HG02610 (cell line): ENCODE measurements at regions not wholly inside any gene's neighbourhood (a gene's known extent, or its start where the extent isn't known, plus 50 kb on each side); places are given as distances from the start of the nearest gene placed in this dataset.

Source experiments
- ATAC-seq: cut with Tn5 transposase; IDR thresholded peaks from one replicate; pipeline ENCODE4 v1.9.1; 2021; ENCODE audit warnings: mild to moderate bottlenecking, moderate library complexity; ENCODE audit not compliant: unreplicated experiment

GRCh38 chr2:76464310-76464709 is 753.6 kb upstream of the GCFC2 start:
- ATAC-seq, result no peak

DNA sequence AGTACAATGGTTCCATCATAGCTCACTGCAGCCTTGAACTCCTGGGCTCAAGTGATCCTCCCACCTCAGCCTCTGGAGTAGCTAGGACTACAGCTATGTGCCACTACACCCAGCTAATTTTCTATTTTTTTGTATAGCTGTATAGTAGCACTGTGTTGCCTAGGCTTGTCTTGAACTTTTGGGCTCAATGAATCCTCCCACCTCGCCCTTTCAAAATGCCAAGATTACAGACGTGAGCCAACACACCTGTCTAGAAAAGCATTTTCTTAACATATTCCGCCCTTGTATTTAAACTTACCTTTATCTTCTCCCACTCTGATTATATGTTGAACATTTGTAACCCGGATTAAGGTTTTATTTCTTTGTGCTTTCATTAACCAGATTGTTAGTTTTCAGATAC is 750.7 kb upstream of the GCFC2 start:
- no peak for ATAC-seq

DNA sequence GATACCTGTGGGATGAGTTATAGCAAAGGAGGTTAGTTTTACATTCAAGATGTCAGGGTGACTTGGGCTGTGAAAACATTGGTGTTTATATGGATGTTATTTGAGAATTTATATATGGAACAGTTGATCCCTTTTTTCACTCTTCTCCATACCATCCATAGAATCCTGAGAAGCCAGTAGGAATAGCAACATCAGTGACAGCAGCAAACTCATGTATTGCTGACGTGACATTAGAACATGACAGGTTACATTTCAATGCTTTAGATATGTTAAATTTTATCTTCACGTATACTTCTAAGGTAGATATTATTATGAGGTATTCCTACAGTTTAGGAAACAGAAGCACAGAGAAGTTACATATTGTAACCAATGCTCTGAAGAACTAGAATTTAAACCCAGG is 745.2 kb upstream of the GCFC2 start:
- no peak for ATAC-seq

- peak; percentile 84 for ATAC-seq
Measured at GRCh38 chr2:76450024-76450475, 739.3 kb upstream of the GCFC2 start.

DNA sequence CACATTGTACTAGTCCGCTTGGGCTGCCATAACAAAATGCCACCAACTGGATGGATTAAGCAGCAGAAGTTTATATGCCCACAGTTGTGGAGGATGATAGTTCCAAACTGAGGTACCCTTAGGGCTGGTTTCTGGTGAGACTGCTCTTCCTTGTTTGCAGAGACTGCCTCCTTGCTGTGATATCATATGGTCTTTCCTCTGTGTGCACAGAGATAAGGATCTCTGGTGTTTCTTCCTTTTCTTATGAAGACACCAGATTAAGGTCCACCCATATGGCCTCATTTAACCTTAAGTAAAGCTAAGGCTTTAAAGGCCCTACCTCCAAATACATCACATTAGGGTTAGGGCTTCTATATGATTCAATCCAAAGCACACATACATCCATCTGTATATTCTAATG is 738.2 kb upstream of the GCFC2 start:
- no peak for ATAC-seq

DNA sequence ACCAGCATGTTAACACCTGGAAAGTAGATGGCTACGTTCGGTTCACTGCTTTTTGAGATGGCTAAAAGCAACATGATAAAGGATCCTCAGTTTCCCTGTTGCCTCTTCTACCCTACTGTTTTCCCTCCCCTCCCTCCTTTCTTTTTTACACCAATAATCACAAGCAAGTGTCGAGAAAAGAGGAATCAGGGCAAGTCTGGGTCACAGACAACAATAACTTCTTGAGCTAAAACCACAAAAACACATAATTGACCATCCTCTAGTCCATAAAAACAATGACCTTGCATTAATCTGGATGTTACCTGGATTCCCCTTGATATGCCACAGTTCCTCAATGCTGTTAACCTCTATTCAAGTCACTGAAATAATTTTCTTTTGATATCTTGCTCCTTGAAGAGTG is 736.6 kb upstream of the GCFC2 start:
- ATAC-seq, result no peak

DNA sequence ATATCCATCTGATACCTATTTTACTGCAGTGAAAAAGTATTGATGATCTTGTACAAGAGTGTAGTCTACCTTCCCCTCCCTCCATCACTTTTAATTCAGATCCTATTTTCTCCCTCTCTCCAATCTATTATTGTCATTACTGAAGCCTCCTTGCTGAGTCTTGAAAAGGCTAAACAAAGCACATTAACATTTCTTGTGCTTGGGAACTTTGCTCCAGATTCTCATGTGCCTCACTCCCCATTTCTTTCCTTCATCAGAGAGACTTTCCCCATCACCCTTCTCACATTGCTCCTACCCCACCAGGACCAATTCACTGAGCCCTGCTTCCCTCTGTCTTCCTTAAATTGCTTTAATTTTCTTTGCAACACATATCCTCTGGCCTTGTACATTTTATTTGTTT is 736.2 kb upstream of the GCFC2 start:
- no peak for ATAC-seq

DNA sequence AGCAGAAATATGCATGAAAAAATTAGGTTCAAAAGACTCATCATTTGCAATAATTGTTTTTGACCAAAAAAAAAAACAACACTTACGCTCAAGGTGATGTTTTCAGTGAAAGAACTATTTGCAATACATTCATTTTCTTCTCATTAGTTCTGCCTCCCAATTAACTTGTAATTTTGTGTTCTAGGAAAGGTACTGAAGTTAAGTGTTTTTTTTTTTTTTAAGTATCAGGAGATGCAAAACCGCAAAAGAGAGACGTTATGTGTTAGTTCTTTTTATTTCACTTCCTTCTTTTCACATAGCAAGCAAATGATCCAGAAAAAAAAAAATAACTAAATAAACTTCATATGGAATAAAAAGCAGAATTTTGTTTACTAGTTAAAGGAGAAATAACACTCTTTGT is 735.2 kb upstream of the GCFC2 start:
- ATAC-seq, result no peak

DNA sequence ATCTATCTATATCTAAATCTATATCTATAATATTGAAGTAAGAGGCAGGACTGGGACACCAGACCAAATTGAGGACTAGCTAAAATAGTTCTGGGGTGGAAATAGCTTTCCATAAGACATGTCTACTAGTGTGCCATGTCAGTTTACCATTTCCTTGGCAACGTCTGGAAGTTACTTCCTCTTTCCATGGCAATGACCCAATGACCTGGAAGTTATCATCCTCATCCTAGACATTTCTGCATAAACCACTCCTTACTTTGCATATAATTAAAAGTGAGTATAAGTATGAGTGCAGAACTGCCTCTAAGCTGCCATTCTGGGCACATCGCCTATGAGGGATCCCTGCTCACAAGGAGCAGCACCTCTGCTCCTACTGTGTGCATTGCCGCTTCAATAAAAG is 734.0 kb upstream of the GCFC2 start:
- ATAC-seq, result no peak

DNA sequence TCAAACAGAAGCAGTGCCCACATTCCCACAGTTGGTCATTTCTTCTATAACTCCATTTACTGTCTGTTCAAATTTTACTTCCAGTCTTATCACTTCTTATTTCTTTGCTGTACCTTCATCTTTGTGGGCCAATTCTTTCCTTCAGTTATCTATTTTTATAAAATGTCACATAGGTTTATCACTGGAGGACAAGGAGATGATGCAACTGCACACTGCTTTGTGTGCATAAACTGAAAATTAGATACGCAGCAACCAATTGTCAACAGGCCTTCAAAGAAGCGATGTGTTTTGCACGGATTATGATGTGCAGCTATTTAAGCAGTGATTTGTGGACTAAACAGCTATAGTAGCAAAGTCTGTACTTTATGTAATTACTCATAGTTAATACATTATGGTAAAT is 726.8 kb upstream of the GCFC2 start:
- no peak for ATAC-seq

DNA sequence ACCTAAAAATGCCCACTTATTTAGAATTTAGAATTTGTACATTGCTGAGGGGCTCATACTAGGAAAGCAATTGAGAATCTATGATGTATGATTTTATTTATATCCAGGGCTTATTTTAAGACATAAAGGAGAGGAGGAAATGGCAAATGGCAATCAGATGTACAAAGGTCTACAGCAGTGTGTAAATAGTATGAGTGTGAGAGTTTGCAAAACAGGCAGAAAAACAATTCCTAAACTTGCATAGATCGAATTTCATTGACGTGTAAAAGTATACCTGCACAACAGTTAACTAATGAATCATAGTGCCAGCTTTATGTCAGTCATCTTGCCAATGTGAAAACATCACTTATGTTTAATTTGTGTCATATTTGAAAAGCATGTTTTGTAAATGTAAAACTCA is 718.7 kb upstream of the GCFC2 start:
- ATAC-seq, result no peak

- ATAC-seq, result no peak
Measured at GRCh38 chr2:76427452-76427851, 716.7 kb upstream of the GCFC2 start.

DNA sequence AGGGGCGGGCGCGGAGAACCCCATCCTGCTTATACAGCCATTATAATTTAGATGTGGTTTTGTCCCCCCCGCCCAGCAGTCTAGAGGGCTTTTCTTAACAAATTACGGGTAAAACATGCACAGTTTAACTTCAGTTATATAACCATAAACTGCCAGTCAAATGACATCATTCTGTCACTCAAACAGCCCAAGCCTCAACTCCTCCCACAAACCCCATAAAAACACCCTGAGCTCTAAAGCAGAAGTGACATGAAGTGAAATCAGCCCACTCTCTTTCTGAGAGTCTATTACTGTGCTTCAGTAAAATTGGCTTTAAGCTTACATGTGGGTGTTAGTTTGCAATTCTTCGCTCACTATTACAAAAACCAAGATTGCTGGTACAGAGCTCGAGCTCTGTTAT is 705.1 kb upstream of the GCFC2 start:
- ATAC-seq, result peak; percentile 94

- ATAC-seq, result no peak
Measured at GRCh38 chr2:76413436-76413835, 702.7 kb upstream of the GCFC2 start.

- ATAC-seq, result no peak
Measured at GRCh38 chr2:76406134-76406855, 695.6 kb upstream of the GCFC2 start.

- ATAC-seq, result no peak
Measured at GRCh38 chr2:76393356-76393755, 682.6 kb upstream of the GCFC2 start.

- no peak for ATAC-seq
Measured at GRCh38 chr2:76391678-76392077, 681.0 kb upstream of the GCFC2 start.

- ATAC-seq, result no peak
Measured at GRCh38 chr2:76387294-76387693, 676.6 kb upstream of the GCFC2 start.

- ATAC-seq, result no peak
Measured at GRCh38 chr2:76385943-76386342, 675.2 kb upstream of the GCFC2 start.

DNA sequence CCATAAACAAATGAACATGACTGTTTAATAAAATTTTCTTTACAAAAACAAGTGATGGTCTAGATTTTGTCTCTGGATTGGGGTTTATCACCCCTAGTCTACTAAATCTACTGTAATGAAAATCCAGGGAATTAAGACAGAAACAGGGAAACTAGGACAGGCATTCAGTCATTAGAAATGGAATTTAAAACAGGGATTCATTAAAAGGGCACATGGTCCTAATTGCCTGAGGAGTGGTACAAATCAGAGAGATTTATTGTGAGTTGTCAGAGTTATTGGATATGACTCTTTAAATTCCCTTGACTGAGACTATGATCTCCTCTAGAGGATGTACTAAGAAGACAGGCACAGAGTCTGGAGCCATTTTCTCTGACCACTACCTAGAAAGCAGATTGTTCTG is 670.9 kb upstream of the GCFC2 start:
- no peak for ATAC-seq

DNA sequence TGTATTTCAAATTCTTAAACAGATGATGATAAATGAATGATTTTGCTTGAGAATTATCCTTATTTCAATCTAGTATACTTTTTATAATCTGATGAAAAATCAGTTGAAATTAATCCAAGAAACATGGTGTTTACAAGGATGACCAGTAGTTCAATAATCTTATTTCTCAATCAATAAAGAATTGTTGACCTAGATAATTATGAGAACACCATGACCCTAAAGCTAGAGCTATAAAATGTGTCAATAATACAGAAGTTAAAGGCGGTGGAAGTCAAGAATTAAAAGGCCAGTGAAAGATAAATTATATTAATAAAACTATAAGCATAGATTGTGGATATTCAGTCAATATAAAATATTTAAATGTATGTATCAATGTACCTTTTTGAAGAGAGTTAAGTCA is 667.4 kb upstream of the GCFC2 start:
- no peak for ATAC-seq

DNA sequence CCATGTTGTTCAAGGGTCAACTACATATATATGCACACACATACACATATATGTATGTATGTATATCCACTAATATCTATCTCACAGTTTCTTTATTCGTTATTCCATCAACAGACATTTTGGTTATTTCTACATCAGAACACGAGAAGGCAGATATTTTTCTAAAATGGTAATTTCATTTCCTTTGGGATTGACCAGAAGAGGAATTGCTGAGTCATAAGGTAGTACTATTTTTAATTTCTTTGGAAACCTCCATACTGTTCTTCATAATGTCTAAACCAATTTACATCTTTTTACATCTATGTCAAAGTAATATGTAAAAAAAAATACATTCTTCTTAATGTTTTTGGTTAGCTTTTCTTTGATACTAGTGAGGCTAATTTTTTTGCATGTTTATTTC is 630.7 kb upstream of the GCFC2 start:
- ATAC-seq, result no peak

- ATAC-seq, result no peak
Measured at GRCh38 chr2:76332871-76333270, 622.2 kb upstream of the GCFC2 start.
